ENCODE measurements at regions not wholly inside any gene's neighbourhood (a gene's known extent, or its start where the extent isn't known, plus 50 kb on each side); places are given as distances from the start of the nearest gene placed in this dataset.

- TF ChIP-seq POLR2A (IDR thresholded peaks at IDR 0.05) (no peak), POLR2AphosphoS5 (IDR thresholded peaks at IDR 0.05) (no peak), CTCF (IDR thresholded peaks at IDR 0.05) (no peak)
- no peak for DNase-seq (ENCODE audit: low spot score in 2 of 2)
- 83% methylated on average over 7 of the region's 7 CpGs for WGBS
Measured at GRCh38 chr5:74173241-74173640, 467.3 kb downstream of the ENC1 start.

DNA sequence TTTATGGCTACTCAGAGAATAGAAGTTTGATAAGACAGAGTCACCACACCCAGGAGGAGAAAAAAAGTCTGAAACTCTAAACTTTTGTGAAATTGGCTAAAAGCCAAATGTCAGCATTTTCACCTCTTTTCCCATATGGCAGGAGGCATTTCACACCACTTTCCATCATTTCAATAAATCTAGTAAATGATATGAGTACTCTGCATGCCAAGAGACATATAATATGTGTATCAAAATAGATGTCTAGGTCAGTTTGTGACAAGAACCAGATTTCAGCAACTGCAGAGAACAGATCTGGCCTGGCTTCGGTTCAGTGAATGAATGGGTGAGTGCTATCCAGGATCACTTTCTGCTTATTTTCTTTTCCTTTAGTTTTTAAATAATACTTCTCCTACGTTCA lies 470.8 kb downstream of the ENC1 start:
- Histone ChIP-seq H3K4me3 (no peak overlapping the region), H3K27me3 (no peaks in the 10 kb centered on the region), H3K36me3 (no peaks in the 10 kb centered on the region), H3K9me3 (no peaks in the 10 kb centered on the region), H3K4me1 (no peaks in the 10 kb centered on the region), H3K27ac (no peak overlapping the region)
- WGBS, result 81% methylated on average over 2 of the region's 2 CpGs
- DNase-seq (ENCODE audit: low spot score in 2 of 2), result no peak
- TF ChIP-seq EP300 (IDR thresholded peaks at IDR 0.05) (no peak), POLR2AphosphoS5 (IDR thresholded peaks at IDR 0.05) (no peak)

More at GRCh38 chr5:74173241-74173640, 467.3 kb downstream of the ENC1 start:
- Histone ChIP-seq H3K9me3 (no peaks in the 10 kb centered on the region), H3K36me3 (no peaks in the 10 kb centered on the region), H3K4me3 (no peak overlapping the region), H3K27me3 (no peaks in the 10 kb centered on the region), H3K27ac (no peak overlapping the region), H3K4me1 (no peaks in the 10 kb centered on the region)

DNA sequence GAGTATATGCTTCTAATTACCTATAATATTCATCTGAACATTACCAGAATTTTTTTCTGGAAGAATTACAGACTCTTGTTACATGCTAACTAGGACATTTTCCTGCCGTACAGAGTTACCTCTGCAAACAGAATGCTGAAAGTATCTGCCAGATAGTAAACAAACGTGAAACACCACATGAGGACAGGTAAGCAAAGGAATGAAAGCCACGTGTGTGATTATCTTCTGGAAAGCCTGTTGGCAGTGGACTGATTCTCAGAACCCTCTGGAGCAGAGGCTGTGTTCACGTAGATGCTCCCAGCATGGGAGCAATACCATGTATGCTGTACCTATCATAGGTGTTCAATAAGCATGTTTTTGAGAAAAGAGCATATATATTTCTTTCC lies 472.6 kb downstream of the ENC1 start:
- no peak for DNase-seq (ENCODE audit: low spot score in 2 of 2)
- H3K4me1 ChIP-seq, result peaks cover 2% of the 10 kb centered on the region
- 80% methylated on average over 4 of the region's 4 CpGs for WGBS
- H3K4me3 ChIP-seq, result no peak overlapping the region
- H3K27me3 ChIP-seq, result no peaks in the 10 kb centered on the region
- H3K27ac ChIP-seq, result no peak overlapping the region
- no peaks in the 10 kb centered on the region for H3K36me3 ChIP-seq
- TF ChIP-seq CTCF (IDR thresholded peaks at IDR 0.05) (no peak), POLR2AphosphoS5 (IDR thresholded peaks at IDR 0.05) (no peak)
- H3K9me3 ChIP-seq, result no peaks in the 10 kb centered on the region

- no peak overlapping the region for H3K4me3 ChIP-seq
- WGBS, result 82% methylated on average over 6 of the region's 6 CpGs
- TF ChIP-seq EP300 (IDR thresholded peaks at IDR 0.05), result no peak
- no peak for TF ChIP-seq POLR2AphosphoS5 (IDR thresholded peaks at IDR 0.05)
- TF ChIP-seq CTCF (IDR thresholded peaks at IDR 0.05), result no peak
- no peaks in the 10 kb centered on the region for H3K9me3 ChIP-seq
- no peak overlapping the region for H3K27ac ChIP-seq
- no peaks in the 10 kb centered on the region for H3K27me3 ChIP-seq
- H3K36me3 ChIP-seq, result no peaks in the 10 kb centered on the region
- H3K4me1 ChIP-seq, result peaks cover 2% of the 10 kb centered on the region
- DNase-seq (ENCODE audit: low spot score in 2 of 2), result no peak
Measured at GRCh38 chr5:74167206-74167929, 473.2 kb downstream of the ENC1 start.

GRCh38 chr5:74166064-74166463 lies 474.5 kb downstream of the ENC1 start:
- no peak for DNase-seq (ENCODE audit: low spot score in 2 of 2)
- Histone ChIP-seq H3K36me3 (no peaks in the 10 kb centered on the region), H3K4me1 (peaks cover 2% of the 10 kb centered on the region), H3K27ac (no peak overlapping the region), H3K27me3 (no peaks in the 10 kb centered on the region), H3K4me3 (no peak overlapping the region), H3K9me3 (no peaks in the 10 kb centered on the region)
- 50% methylated on average over 2 of the region's 2 CpGs for WGBS
- TF ChIP-seq POLR2AphosphoS5 (IDR thresholded peaks at IDR 0.05) (no peak), POLR2A (IDR thresholded peaks at IDR 0.05) (no peak), CTCF (IDR thresholded peaks at IDR 0.05) (no peak), EP300 (IDR thresholded peaks at IDR 0.05) (no peak)

- TF ChIP-seq POLR2AphosphoS5 (IDR thresholded peaks at IDR 0.05), result no peak
- TF ChIP-seq EP300 (IDR thresholded peaks at IDR 0.05), result no peak
- TF ChIP-seq POLR2A (IDR thresholded peaks at IDR 0.05), result no peak
- TF ChIP-seq CTCF (IDR thresholded peaks at IDR 0.05), result no peak
- no peaks in the 10 kb centered on the region for H3K36me3 ChIP-seq
- no peak overlapping the region for H3K4me3 ChIP-seq
- no peak overlapping the region for H3K27ac ChIP-seq
- WGBS, result 67% methylated on average over 3 of the region's 3 CpGs
- peaks cover 2% of the 10 kb centered on the region for H3K4me1 ChIP-seq
- no peaks in the 10 kb centered on the region for H3K27me3 ChIP-seq
- DNase-seq (ENCODE audit: low spot score in 2 of 2), result no peak
- H3K9me3 ChIP-seq, result no peaks in the 10 kb centered on the region
Measured at GRCh38 chr5:74164725-74165235, 475.7 kb downstream of the ENC1 start.
